Kidney (tissue), 13 donors: ENCODE measurements at regions not wholly inside any gene's neighbourhood (a gene's known extent, or its start where the extent isn't known, plus 50 kb on each side); places are given as distances from the start of the nearest gene placed in this dataset.

Experiments used
- DNase-seq, 5 donors: peaks; one replicate each; pipeline ENCODE4 v3.0.0-alpha.2; 2013 to 2020
- FAIRE-seq: peaks from 2 replicates; lab custom pipeline; 2012; peaks lifted over from hg19 to GRCh38; lab: Jason Lieb, UNC
- H3K27ac ChIP-seq, 2 donors: one replicate each; pipeline ENCODE4 v1.7.0; 2013; ENCODE audit warnings: low read depth in 2 of 2, low read length in 2 of 2, inconsistent platforms in 1 of 2
- H3K27me3 ChIP-seq: one replicate; pipeline ENCODE4 v1.7.1; 2013; ENCODE audit warnings: low read length, inconsistent platforms; ENCODE audit not compliant: control insufficient read depth, insufficient read depth
- H3K36me3 ChIP-seq, 3 donors: one replicate each; pipeline versions ENCODE4 v1.7.0 to v1.7.1; 2013; ENCODE audit warnings: low read length in 3 of 3, control low read depth in 1 of 3, inconsistent platforms in 1 of 3; ENCODE audit not compliant: insufficient read depth in 3 of 3, control insufficient read depth in 2 of 3
- H3K4me1 ChIP-seq, 3 donors: one replicate each; pipeline versions ENCODE4 v1.7.0 to v1.7.1; 2013; ENCODE audit warnings: low read length in 3 of 3, inconsistent platforms in 1 of 3, low read depth in 1 of 3; ENCODE audit not compliant: control insufficient read depth in 2 of 3, insufficient read depth in 2 of 3
- H3K4me3 ChIP-seq, 3 donors: one replicate each; pipeline versions ENCODE4 v1.7.0 to v1.8.1; 2013; ENCODE audit warnings: low read length in 3 of 3, control low read depth in 1 of 3, inconsistent platforms in 1 of 3
- H3K9ac ChIP-seq, 3 donors: one replicate each; pipeline versions ENCODE4 v1.7.0 to v1.7.1; 2013; ENCODE audit warnings: low read length in 3 of 3, control low read depth in 1 of 3, inconsistent platforms in 1 of 3
- H3K9me3 ChIP-seq, 3 donors: one replicate each; pipeline versions ENCODE4 v1.7.0 to v1.7.1; 2013; ENCODE audit warnings: low read length in 3 of 3, control low read depth in 1 of 3, inconsistent platforms in 1 of 3; ENCODE audit not compliant: control insufficient read depth in 2 of 3, insufficient read depth in 1 of 3
- intact Hi-C: fragments of 100-400 bp; cut with DNase I; formaldehyde crosslinking; loops from one replicate; pipeline ENCODE4 v1.11.1; 2022
- TF ChIP-seq, protein P1 (sequence below): IDR thresholded peaks from 3 replicates; pipeline ENCODE4 v1.5.1; 2012; ENCODE audit warnings: mild to moderate bottlenecking, moderate library complexity, borderline replicate concordance; ENCODE audit not compliant: insufficient read depth; ENCODE audit errors: extremely low read depth
- donor health status: control.
- donor health status: control.
- donor health status: control.
- donor health status: control.
- donor health status: control.
- donor health status: DM: yes; HTN: yes; CAD: no.
- donor health status: Normal renal cell carcinoma (clear cell type).

DNA sequence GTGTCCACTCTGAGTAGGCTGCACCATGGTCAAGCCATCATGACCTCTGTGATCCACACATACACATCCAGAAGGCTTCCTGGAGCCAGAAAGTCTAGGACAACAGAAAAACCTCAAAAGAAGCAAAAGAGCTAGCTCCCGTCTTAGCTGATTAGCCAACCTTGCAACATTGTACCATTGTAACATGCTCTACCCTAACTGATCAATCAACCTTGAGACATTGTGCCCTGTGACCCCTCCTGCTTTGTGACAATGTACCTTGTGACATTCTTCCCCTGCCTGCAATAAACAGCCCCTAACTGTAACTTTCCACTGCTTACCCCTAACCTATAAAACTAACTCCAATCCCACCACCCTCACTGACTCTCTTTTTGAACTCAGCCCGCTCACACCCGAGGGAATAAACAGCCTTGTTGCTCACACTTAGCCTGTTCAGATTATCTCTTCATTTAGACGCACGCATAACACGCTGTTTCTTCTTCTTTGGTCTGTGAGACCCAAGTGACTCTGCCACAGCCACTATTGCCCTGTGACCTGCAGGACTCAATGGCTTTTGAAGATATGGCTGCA, 1104.6 kb downstream of the OTOL1 start:
- TF ChIP-seq, protein P1, sequence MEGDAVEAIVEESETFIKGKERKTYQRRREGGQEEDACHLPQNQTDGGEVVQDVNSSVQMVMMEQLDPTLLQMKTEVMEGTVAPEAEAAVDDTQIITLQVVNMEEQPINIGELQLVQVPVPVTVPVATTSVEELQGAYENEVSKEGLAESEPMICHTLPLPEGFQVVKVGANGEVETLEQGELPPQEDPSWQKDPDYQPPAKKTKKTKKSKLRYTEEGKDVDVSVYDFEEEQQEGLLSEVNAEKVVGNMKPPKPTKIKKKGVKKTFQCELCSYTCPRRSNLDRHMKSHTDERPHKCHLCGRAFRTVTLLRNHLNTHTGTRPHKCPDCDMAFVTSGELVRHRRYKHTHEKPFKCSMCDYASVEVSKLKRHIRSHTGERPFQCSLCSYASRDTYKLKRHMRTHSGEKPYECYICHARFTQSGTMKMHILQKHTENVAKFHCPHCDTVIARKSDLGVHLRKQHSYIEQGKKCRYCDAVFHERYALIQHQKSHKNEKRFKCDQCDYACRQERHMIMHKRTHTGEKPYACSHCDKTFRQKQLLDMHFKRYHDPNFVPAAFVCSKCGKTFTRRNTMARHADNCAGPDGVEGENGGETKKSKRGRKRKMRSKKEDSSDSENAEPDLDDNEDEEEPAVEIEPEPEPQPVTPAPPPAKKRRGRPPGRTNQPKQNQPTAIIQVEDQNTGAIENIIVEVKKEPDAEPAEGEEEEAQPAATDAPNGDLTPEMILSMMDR, result no peak

DNA sequence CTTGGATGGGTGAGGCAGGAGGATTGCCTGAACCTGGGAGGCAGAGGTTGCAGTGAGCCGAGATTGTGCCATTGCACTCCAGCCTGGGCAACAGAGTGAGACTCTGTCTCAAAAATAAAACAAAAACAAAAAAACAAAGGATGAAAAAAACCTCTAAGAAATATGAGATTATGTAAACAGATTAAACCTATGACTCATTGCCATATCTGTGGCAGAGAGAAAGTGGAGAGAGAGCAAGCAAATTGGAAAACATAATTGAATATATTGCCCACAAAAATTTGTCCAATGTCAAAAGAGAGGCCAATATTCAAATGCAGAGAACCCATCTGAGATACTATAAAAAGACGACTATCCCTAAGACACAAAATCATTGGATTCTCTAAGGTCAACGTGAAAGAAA, 1106.0 kb downstream of the OTOL1 start:
- TF ChIP-seq, protein P1, result no peak
- Histone ChIP-seq H3K27ac (no peak overlapping the region), H3K4me1 (no peaks in the 10 kb centered on the region), H3K9ac (no peak overlapping the region), H3K36me3 (no peaks in the 10 kb centered on the region), H3K4me3 (no peak overlapping the region), H3K9me3 (no peaks in the 10 kb centered on the region), H3K27me3 (no peaks in the 10 kb centered on the region)
- FAIRE-seq (no peak), DNase-seq (no peak)
- intact Hi-C loops, result no loop called here

More for the DNA sequence above, 1104.6 kb downstream of the OTOL1 start:
- H3K9me3 ChIP-seq, result no peaks in the 10 kb centered on the region
- intact Hi-C loops, result no loop called here
- H3K27ac ChIP-seq, result no peak overlapping the region
- FAIRE-seq (no peak), DNase-seq (no peak)
- no peaks in the 10 kb centered on the region for H3K36me3 ChIP-seq
- H3K4me1 ChIP-seq, result no peaks in the 10 kb centered on the region
- no peaks in the 10 kb centered on the region for H3K27me3 ChIP-seq
- H3K4me3 ChIP-seq, result no peak overlapping the region
- H3K9ac ChIP-seq, result no peak overlapping the region

DNA sequence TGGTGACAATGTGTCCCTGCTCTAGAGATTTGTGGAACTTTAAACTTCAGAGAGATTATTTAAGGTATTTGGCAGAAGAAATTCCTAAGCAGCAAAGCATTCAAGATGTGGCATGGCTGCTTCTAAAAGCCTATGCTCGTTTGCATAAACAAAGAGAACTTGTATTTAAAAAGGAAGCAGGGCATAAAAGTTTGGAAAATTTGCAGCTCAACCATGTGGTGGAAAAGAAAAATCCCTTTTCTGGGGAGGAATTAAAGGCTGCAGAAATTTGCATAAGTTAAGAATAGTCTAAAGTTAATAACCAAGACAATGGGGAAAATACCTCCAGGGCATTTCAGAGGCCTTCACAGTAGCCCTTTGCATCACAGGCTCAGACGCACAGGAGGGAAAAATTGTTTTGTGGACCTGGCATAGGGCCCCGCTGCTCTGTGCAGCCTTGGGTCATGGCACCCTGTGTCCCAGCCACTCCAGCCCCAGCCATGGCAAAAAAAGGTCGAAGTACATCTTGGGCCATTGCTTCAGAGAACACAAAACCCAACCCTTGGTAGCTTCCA, 1109.1 kb downstream of the OTOL1 start:
- H3K9ac ChIP-seq, result no peak overlapping the region
- intact Hi-C loops, result no loop called here
- FAIRE-seq, result no peak
- no peak overlapping the region for H3K27ac ChIP-seq
- no peaks in the 10 kb centered on the region for H3K27me3 ChIP-seq
- TF ChIP-seq, protein P1, result no peak
- no peaks in the 10 kb centered on the region for H3K9me3 ChIP-seq
- no peaks in the 10 kb centered on the region for H3K4me1 ChIP-seq
- no peak for DNase-seq
- H3K4me3 ChIP-seq, result no peak overlapping the region
- no peaks in the 10 kb centered on the region for H3K36me3 ChIP-seq
